GM06990 (cell line): ENCODE measurements at regions not wholly inside any gene's neighbourhood (a gene's known extent, or its start where the extent isn't known, plus 50 kb on each side); places are given as distances from the start of the nearest gene placed in this dataset.

Experiments used
- DNase-seq: peaks from one replicate; pipeline ENCODE4 v3.0.0-alpha.2; 2011; ENCODE audit not compliant: insufficient read length; ENCODE audit errors: extremely low read depth
- H3K27me3 ChIP-seq: replicated peaks from 2 replicates; pipeline ENCODE4 v1.6.0; 2011; ENCODE audit warnings: low read length; ENCODE audit not compliant: control insufficient read depth, insufficient read depth
- H3K36me3 ChIP-seq: 2 replicates; pipeline ENCODE4 v1.5.1; 2011; ENCODE audit warnings: low read length; ENCODE audit not compliant: control insufficient read depth, insufficient read depth
- H3K4me3 ChIP-seq: replicated peaks from 2 replicates; pipeline ENCODE4 v1.5.1; 2011; ENCODE audit warnings: low read depth, mild to moderate bottlenecking, control low read depth, low read length
- CTCF ChIP-seq: IDR thresholded peaks from 2 replicates; pipeline ENCODE4 v1.5.1; 2011; ENCODE audit warnings: low read length, control low read depth, mild to moderate bottlenecking, inconsistent platforms; ENCODE audit not compliant: insufficient read depth, poor library complexity, severe bottlenecking

GRCh38 chr4:98793658-98794057 lies 135.2 kb upstream of the TSPAN5 start:
- DNase-seq = no peak
- Histone ChIP-seq H3K27me3 (no peaks in the 10 kb centered on the region), H3K36me3 (no peaks in the 10 kb centered on the region), H3K4me3 (no peak overlapping the region)
- TF ChIP-seq CTCF = no peak

- TF ChIP-seq CTCF = no peak
- H3K4me3 ChIP-seq = no peak overlapping the region
- no peaks in the 10 kb centered on the region for H3K36me3 ChIP-seq
- no peaks in the 10 kb centered on the region for H3K27me3 ChIP-seq
- no peak for DNase-seq
Measured at GRCh38 chr4:98786866-98787265, 128.5 kb upstream of the TSPAN5 start.

GRCh38 chr4:98784947-98785706 lies 126.7 kb upstream of the TSPAN5 start:
- Histone ChIP-seq H3K36me3 (no peaks in the 10 kb centered on the region), H3K4me3 (no peak overlapping the region), H3K27me3 (no peaks in the 10 kb centered on the region)
- TF ChIP-seq CTCF = no peak
- no peak for DNase-seq

- Histone ChIP-seq H3K27me3 (no peaks in the 10 kb centered on the region), H3K36me3 (no peaks in the 10 kb centered on the region), H3K4me3 (no peak overlapping the region)
- no peak for DNase-seq
- no peak for TF ChIP-seq CTCF
Measured at GRCh38 chr4:98781641-98782357, 123.4 kb upstream of the TSPAN5 start.

- no peaks in the 10 kb centered on the region for H3K27me3 ChIP-seq
- no peak overlapping the region for H3K4me3 ChIP-seq
- TF ChIP-seq CTCF = no peak
- DNase-seq = no peak
- no peaks in the 10 kb centered on the region for H3K36me3 ChIP-seq
Measured at GRCh38 chr4:98780926-98781325, 122.5 kb upstream of the TSPAN5 start.
